Activated T-helper 9 cell treated with anti-CD3 and anti-CD28 coated beads, Interleukin-2, amount 50 U/mL, for 16 hours (primary cell): ENCODE measurements at regions not wholly inside any gene's neighbourhood (a gene's known extent, or its start where the extent isn't known, plus 50 kb on each side); places are given as distances from the start of the nearest gene placed in this dataset.

Experiments used
- DNase-seq: peaks from one replicate; pipeline ENCODE4 v3.0.0-alpha.2; 2020; ENCODE audit warnings: low read depth

- no peak for DNase-seq
Measured at GRCh38 chr2:144606466-144607095, 86.7 kb upstream of the ZEB2 start.

- no peak for DNase-seq
Measured at GRCh38 chr2:144605231-144605840, 85.4 kb upstream of the ZEB2 start.

- DNase-seq, result no peak
Measured at GRCh38 chr2:144603334-144603733, 83.4 kb upstream of the ZEB2 start.

- DNase-seq, result no peak
Measured at GRCh38 chr2:144598906-144599305, 79.0 kb upstream of the ZEB2 start.

GRCh38 chr2:144597894-144598593 lies 78.1 kb upstream of the ZEB2 start:
- DNase-seq, result no peak

GRCh38 chr2:144597388-144597787 lies 77.5 kb upstream of the ZEB2 start:
- no peak for DNase-seq

GRCh38 chr2:144596073-144596871 lies 76.4 kb upstream of the ZEB2 start:
- no peak for DNase-seq

- DNase-seq, result no peak
Measured at GRCh38 chr2:144595686-144596072, 75.8 kb upstream of the ZEB2 start.

GRCh38 chr2:144595279-144595678 lies 75.4 kb upstream of the ZEB2 start:
- DNase-seq, result no peak

GRCh38 chr2:144593803-144594202 lies 73.9 kb upstream of the ZEB2 start:
- no peak for DNase-seq

GRCh38 chr2:144592500-144593256 lies 72.8 kb upstream of the ZEB2 start:
- DNase-seq, result no peak

- no peak for DNase-seq
Measured at GRCh38 chr2:144587306-144587705, 67.4 kb upstream of the ZEB2 start.

GRCh38 chr2:144586476-144586875 lies 66.6 kb upstream of the ZEB2 start:
- DNase-seq, result no peak

- DNase-seq, result no peak
Measured at GRCh38 chr2:144583741-144584453, 64.0 kb upstream of the ZEB2 start.

GRCh38 chr2:144583381-144583729 lies 63.4 kb upstream of the ZEB2 start:
- no peak for DNase-seq

- no peak for DNase-seq
Measured at GRCh38 chr2:144582651-144583380, 62.9 kb upstream of the ZEB2 start.

GRCh38 chr2:144580521-144581161 lies 60.7 kb upstream of the ZEB2 start:
- DNase-seq, result no peak

GRCh38 chr2:144579556-144579955 lies 59.6 kb upstream of the ZEB2 start:
- no peak for DNase-seq

GRCh38 chr2:144578099-144578498 lies 58.2 kb upstream of the ZEB2 start:
- no peak for DNase-seq

- no peak for DNase-seq
Measured at GRCh38 chr2:144572977-144573376, 53.1 kb upstream of the ZEB2 start.
